Gastrocnemius medialis (tissue), 4 donors: ENCODE measurements at regions not wholly inside any gene's neighbourhood (a gene's known extent, or its start where the extent isn't known, plus 50 kb on each side); places are given as distances from the start of the nearest gene placed in this dataset.

Experiments
- ATAC-seq, 2 donors: fragments of 150-250 bp; one replicate each; pipeline ENCODE4 v1.9.1; 2016
- DNase-seq, 2 donors: peaks; one replicate each; pipeline ENCODE4 v3.0.0-alpha.2; 2019
- H3K27ac ChIP-seq, 4 donors: fragments of 200-600 bp; sonication (generic); 1 replicate in 1 of 4; 2 replicates in 3 of 4; pipeline ENCODE4 v1.5.1; 2016 to 2018; ENCODE audit warnings: mild to moderate bottlenecking in 2 of 4, moderate library complexity in 1 of 4
- H3K27me3 ChIP-seq, 3 donors: fragments of 200-600 bp; sonication (generic) in 2 of 3; 1 replicate in 1 of 3; 2 replicates in 2 of 3; pipeline versions ENCODE4 v1.5.1 to v1.6.0; 2016 to 2019; ENCODE audit warnings: mild to moderate bottlenecking in 1 of 3, moderate library complexity in 1 of 3
- H3K36me3 ChIP-seq, 2 donors: fragments of 200-600 bp; sonication (generic) in 1 of 2; one replicate each; pipeline ENCODE4 v1.5.1; 2017 to 2018
- H3K4me1 ChIP-seq, 2 donors: fragments of 200-600 bp; sonication (generic) in 1 of 2; one replicate each; pipeline ENCODE4 v1.5.1; 2016 to 2017; ENCODE audit warnings: mild to moderate bottlenecking in 2 of 2
- H3K4me3 ChIP-seq, 4 donors: fragments of 200-600 bp; sonication (generic) in 3 of 4; 1 replicate in 1 of 4; 2 replicates in 3 of 4; pipeline ENCODE4 v1.5.1; 2016 to 2019; ENCODE audit warnings: mild to moderate bottlenecking in 2 of 4
- H3K9me3 ChIP-seq, 3 donors: fragments of 200-600 bp; sonication (generic) in 2 of 3; 1 replicate in 1 of 3; 2 replicates in 2 of 3; pipeline ENCODE4 v1.5.1; 2016 to 2019
- POLR2A ChIP-seq, 2 donors: fragments of 450-650 bp; IDR thresholded peaks; one replicate each; pipeline ENCODE4 v1.6.1; 2017; ENCODE audit warnings: antibody characterized with exemption in 2 of 2, mild to moderate bottlenecking in 2 of 2, moderate library complexity in 2 of 2
- in situ Hi-C, 4 donors: fragments of 200-750 bp; cut with MboI; loops; one replicate each; pipeline versions ENCODE4 v1.15.0 to v1.8.0; 2017; ENCODE audit warnings: low sequenced_read_pairs in 4 of 4
- intact Hi-C: fragments of 100-400 bp; cut with DNase I; formaldehyde crosslinking; loops from one replicate; pipeline ENCODE4 v1.15.1; 2023; ENCODE audit warnings: low total_unique reads
- TF ChIP-seq, protein P1 (sequence below), 5 experiments: fragments of 450-650 bp in 3 of 5; fragments of 200-600 bp in 2 of 5; sonication (generic) in 2 of 5; IDR thresholded peaks in 4 of 5; conservative IDR thresholded peaks in 1 of 5; 1 replicate in 4 of 5; 2 replicates in 1 of 5; pipeline ENCODE4 v1.5.1; 2016 to 2019; ENCODE audit warnings: antibody characterized with exemption in 5 of 5, mild to moderate bottlenecking in 3 of 5, moderate library complexity in 3 of 5

DNA sequence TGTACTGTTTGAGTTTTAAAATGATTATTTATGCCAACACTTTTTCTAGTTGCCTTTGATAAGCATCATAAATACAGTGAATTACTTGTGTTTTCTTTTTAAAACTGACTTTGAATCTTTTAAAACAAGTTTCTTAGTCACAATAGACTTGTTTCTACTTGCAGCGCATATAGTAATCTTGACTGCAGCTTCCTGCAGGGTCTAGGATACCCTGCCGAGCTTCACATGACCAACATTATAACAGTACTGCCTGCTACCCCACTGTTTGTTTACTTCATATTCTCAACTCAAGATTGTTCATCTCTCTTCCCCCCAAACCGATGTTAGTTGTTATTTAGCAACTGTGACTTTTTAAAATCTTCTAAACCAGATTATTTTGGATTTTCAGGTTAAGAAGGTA is 751.3 kb upstream of the NEGR1 start:
- no peak for TF ChIP-seq POLR2A (IDR thresholded peaks at IDR 0.05)
- TF ChIP-seq, protein P1, sequence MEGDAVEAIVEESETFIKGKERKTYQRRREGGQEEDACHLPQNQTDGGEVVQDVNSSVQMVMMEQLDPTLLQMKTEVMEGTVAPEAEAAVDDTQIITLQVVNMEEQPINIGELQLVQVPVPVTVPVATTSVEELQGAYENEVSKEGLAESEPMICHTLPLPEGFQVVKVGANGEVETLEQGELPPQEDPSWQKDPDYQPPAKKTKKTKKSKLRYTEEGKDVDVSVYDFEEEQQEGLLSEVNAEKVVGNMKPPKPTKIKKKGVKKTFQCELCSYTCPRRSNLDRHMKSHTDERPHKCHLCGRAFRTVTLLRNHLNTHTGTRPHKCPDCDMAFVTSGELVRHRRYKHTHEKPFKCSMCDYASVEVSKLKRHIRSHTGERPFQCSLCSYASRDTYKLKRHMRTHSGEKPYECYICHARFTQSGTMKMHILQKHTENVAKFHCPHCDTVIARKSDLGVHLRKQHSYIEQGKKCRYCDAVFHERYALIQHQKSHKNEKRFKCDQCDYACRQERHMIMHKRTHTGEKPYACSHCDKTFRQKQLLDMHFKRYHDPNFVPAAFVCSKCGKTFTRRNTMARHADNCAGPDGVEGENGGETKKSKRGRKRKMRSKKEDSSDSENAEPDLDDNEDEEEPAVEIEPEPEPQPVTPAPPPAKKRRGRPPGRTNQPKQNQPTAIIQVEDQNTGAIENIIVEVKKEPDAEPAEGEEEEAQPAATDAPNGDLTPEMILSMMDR (IDR thresholded peaks at IDR 0.05 in 4 of 5, conservative IDR thresholded peaks at IDR 0.05 in 1 of 5), result no peak
- no peaks in the 10 kb centered on the region for H3K9me3 ChIP-seq
- intact Hi-C loops (no loop called here), in situ Hi-C loops (no loop called here)
- no peaks in the 10 kb centered on the region for H3K4me1 ChIP-seq
- H3K4me3 ChIP-seq, result no peak overlapping the region
- no peaks in the 10 kb centered on the region for H3K27me3 ChIP-seq
- H3K27ac ChIP-seq, result no peak overlapping the region
- no peaks in the 10 kb centered on the region for H3K36me3 ChIP-seq
- DNase-seq, result no peak
- no peak for ATAC-seq

DNA sequence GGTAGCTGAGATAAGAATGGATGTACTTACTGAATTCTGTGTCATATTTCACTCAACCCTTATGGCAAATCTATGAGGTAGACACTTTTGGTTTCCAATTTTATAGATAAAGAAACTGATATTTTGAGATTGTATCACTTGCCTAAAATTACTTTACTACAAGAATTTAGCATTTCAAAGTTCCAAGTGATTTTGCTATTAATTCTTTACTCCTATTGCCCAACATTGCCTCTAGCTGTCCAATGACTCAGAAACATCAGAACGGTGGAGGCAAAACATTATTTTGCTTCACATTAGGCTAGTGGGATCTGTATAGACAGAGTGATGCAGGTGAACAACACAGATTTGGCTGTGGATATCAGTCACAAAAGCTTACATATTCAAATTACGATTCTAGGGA is 747.2 kb upstream of the NEGR1 start:
- ATAC-seq (no peak), DNase-seq (no peak)
- Histone ChIP-seq H3K4me3 (no peak overlapping the region), H3K4me1 (no peaks in the 10 kb centered on the region), H3K9me3 (no peaks in the 10 kb centered on the region), H3K27ac (no peak overlapping the region), H3K27me3 (no peaks in the 10 kb centered on the region), H3K36me3 (no peaks in the 10 kb centered on the region)
- intact Hi-C loops (no loop called here), in situ Hi-C loops (no loop called here)
- TF ChIP-seq POLR2A (IDR thresholded peaks at IDR 0.05), result no peak
- TF ChIP-seq, protein P1 (IDR thresholded peaks at IDR 0.05 in 4 of 5, conservative IDR thresholded peaks at IDR 0.05 in 1 of 5), result no peak

DNA sequence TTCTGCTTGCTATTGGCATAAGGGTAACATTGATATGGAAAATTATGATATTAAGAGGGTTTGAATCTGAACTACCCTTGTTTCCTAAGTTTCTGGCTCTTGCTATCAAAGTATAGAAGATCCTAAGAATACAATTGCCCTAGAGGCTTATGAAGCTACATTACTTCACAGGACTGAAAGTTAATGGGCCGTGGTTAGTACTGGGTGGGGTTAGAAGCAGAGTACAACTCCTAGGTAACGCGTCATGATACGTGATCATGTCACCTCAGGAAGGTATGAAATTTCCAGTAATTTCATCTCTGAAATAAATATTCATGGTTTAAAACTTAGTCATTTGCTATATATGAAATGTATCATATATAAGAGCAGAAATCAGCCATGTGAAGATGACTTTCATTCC is 743.8 kb upstream of the NEGR1 start:
- no peak for ATAC-seq
- Histone ChIP-seq H3K36me3 (no peaks in the 10 kb centered on the region), H3K4me3 (no peak overlapping the region), H3K9me3 (no peaks in the 10 kb centered on the region), H3K4me1 (no peaks in the 10 kb centered on the region), H3K27ac (no peak overlapping the region), H3K27me3 (no peaks in the 10 kb centered on the region)
- no peak for DNase-seq
- intact Hi-C loops, result no loop called here
- no peak for TF ChIP-seq POLR2A (IDR thresholded peaks at IDR 0.05)
- TF ChIP-seq, protein P1 (IDR thresholded peaks at IDR 0.05 in 4 of 5, conservative IDR thresholded peaks at IDR 0.05 in 1 of 5), result no peak
- in situ Hi-C loops, result no loop called here

DNA sequence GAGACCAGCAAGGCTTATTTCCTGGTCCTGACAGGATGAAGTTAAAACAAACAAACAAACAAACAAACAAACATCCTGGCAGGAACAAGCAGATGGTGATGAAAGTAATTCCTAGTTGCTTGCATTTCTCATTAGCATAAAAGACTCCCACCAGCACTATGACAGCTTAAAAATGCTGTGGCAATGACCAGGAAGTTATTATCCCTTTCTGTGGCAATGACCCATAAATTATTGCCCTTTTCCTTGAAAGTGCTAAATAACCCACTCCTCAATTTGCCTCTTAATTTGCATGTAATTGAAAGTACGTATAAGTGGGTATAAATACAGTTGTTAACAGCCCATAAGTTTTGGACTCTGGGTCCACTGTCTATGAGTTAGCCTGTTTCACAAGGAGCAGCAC is 727.6 kb upstream of the NEGR1 start:
- TF ChIP-seq, protein P1 (IDR thresholded peaks at IDR 0.05 in 4 of 5, conservative IDR thresholded peaks at IDR 0.05 in 1 of 5), result no peak
- no peak for TF ChIP-seq POLR2A (IDR thresholded peaks at IDR 0.05)
- H3K4me3 ChIP-seq, result no peak overlapping the region
- no peaks in the 10 kb centered on the region for H3K27me3 ChIP-seq
- H3K4me1 ChIP-seq, result no peaks in the 10 kb centered on the region
- H3K9me3 ChIP-seq, result no peaks in the 10 kb centered on the region
- in situ Hi-C loops, result no loop called here
- intact Hi-C loops, result no loop called here
- DNase-seq, result no peak
- H3K36me3 ChIP-seq, result no peaks in the 10 kb centered on the region
- H3K27ac ChIP-seq, result no peak overlapping the region
- ATAC-seq, result no peak

DNA sequence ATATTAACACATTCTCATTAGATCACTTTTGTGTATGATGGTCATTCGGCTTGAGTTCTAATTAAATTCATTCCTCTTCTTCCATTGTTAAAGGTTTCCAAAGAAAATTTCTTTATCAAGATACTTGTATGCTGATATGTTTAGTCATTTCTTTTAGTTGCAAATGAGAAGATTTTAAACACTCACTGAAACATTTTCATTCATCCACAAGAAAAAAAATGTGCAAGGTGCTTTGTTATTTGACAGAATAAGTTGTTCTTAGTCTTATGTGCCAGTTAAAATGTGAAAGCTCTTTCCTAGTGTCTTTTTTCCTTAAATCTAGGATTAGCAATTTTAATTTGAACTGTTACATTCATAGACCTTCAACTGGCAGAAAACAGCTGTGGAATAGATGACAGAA is 727.0 kb upstream of the NEGR1 start:
- Histone ChIP-seq H3K9me3 (no peaks in the 10 kb centered on the region), H3K4me1 (no peaks in the 10 kb centered on the region), H3K27me3 (no peaks in the 10 kb centered on the region), H3K4me3 (no peak overlapping the region), H3K36me3 (no peaks in the 10 kb centered on the region), H3K27ac (no peak overlapping the region)
- DNase-seq, result no peak
- intact Hi-C loops (no loop called here), in situ Hi-C loops (no loop called here)
- no peak for TF ChIP-seq POLR2A (IDR thresholded peaks at IDR 0.05)
- TF ChIP-seq, protein P1 (IDR thresholded peaks at IDR 0.05 in 4 of 5, conservative IDR thresholded peaks at IDR 0.05 in 1 of 5), result no peak
- no peak for ATAC-seq
